BJ (cell line): ENCODE measurements at regions not wholly inside any gene's neighbourhood (a gene's known extent, or its start where the extent isn't known, plus 50 kb on each side); places are given as distances from the start of the nearest gene placed in this dataset.

Experiments used
- CTCF ChIA-PET: fragments of 350-600 bp; formaldehyde crosslinking; extraction: SDS; loops from one replicate; lab custom pipeline; 2021; ENCODE audit warnings: antibody characterized with exemption, inconsistent platforms; lab: Yijun Ruan, JAX
- POLR2A ChIA-PET: fragments of 300-600 bp; sonication (Branson Sonifier 250); formaldehyde crosslinking; extraction: SDS; loops from one replicate; lab custom pipeline; 2021; ENCODE audit warnings: antibody characterized with exemption; lab: Charles Lee
- DNase-seq: peaks from one replicate; pipeline ENCODE4 v3.0.0-alpha.2; 2011; ENCODE audit warnings: low read depth
- H3K27me3 ChIP-seq: 2 replicates; pipeline ENCODE4 v1.6.0; 2011; ENCODE audit warnings: low read length; ENCODE audit not compliant: control insufficient read depth, insufficient read depth
- H3K36me3 ChIP-seq: 2 replicates; pipeline ENCODE4 v1.5.1; 2011; ENCODE audit warnings: low read length; ENCODE audit not compliant: control insufficient read depth, insufficient read depth
- H3K4me3 ChIP-seq: 2 replicates; pipeline ENCODE4 v1.5.1; 2011; ENCODE audit warnings: low read depth, mild to moderate bottlenecking, control low read depth, low read length
- TF ChIP-seq, protein P1 (sequence below): IDR thresholded peaks from 2 replicates; pipeline ENCODE4 v1.5.1; 2011; ENCODE audit warnings: low read depth, mild to moderate bottlenecking, control low read depth, inconsistent platforms, low read length, moderate library complexity; ENCODE audit not compliant: insufficient read depth

DNA sequence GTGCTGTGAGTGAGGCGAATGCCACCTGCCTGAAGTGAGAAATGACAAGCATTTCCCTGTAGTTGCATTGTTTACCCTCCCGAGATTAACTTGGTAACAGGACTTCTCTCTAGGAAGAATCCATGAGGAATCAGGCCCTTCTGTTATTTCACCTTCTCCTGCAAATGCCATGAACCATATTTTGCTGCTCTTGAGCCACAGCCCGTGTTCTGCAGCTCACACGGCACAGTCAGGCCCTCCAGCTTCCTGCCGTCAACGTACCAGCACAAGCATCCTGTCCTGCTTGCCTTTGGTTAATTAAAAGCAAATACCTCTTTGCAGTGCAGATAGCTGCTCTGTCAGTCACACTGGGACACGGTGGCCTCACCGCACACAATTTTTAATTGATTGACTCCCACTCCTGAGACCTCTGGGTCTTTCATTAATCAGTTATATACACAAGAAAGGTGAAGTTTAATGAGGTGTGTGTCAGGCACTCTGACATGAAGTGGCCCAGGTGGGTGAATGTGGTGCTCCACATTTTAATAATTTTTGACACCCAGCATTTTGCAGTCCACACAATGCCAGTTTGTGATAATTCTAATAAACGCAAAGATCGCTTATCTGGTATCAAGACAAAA lies 95.3 kb upstream of the ASB18 start:
- DNase-seq, result no peak
- POLR2A ChIA-PET, result no interaction called here
- H3K4me3 ChIP-seq, result no peak overlapping the region
- no peaks in the 10 kb centered on the region for H3K36me3 ChIP-seq
- TF ChIP-seq, protein P1, sequence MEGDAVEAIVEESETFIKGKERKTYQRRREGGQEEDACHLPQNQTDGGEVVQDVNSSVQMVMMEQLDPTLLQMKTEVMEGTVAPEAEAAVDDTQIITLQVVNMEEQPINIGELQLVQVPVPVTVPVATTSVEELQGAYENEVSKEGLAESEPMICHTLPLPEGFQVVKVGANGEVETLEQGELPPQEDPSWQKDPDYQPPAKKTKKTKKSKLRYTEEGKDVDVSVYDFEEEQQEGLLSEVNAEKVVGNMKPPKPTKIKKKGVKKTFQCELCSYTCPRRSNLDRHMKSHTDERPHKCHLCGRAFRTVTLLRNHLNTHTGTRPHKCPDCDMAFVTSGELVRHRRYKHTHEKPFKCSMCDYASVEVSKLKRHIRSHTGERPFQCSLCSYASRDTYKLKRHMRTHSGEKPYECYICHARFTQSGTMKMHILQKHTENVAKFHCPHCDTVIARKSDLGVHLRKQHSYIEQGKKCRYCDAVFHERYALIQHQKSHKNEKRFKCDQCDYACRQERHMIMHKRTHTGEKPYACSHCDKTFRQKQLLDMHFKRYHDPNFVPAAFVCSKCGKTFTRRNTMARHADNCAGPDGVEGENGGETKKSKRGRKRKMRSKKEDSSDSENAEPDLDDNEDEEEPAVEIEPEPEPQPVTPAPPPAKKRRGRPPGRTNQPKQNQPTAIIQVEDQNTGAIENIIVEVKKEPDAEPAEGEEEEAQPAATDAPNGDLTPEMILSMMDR, result no peak
- CTCF ChIA-PET, result interaction anchor here (1.0 to 1.2 kb wide), 2 partner anchors 701 to 709 kb away, joined by 3 read pairs; no protein-coding TSS in a partner anchor
- no peaks in the 10 kb centered on the region for H3K27me3 ChIP-seq

DNA sequence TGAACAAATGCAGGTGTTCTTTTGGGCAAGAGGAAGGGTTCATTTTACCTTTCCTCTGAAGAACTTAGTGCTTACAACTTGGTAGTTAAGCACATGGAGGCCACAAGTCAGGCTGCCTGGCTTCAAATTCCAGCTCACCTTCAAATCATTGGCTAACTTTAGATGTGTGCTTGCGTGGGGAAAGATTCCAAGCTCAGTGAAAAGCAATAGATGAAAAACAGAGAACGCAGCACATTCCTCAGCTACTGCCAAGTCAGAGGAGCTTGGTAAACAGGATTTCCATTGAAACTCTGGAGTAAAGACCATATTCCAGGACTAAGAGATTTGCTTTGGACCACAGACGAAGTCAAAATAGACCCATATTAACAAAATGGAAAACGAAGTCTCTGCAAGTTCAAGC lies 96.3 kb upstream of the ASB18 start:
- ChIA-PET POLR2A (no interaction called here), CTCF (interaction anchor here (1.2 kb wide), 1 partner anchor 708 kb away, joined by 3 read pairs; no protein-coding TSS in a partner anchor)
- H3K36me3 ChIP-seq, result no peaks in the 10 kb centered on the region
- no peak for DNase-seq
- no peaks in the 10 kb centered on the region for H3K27me3 ChIP-seq
- no peak overlapping the region for H3K4me3 ChIP-seq
- TF ChIP-seq, protein P1, result no peak

DNA sequence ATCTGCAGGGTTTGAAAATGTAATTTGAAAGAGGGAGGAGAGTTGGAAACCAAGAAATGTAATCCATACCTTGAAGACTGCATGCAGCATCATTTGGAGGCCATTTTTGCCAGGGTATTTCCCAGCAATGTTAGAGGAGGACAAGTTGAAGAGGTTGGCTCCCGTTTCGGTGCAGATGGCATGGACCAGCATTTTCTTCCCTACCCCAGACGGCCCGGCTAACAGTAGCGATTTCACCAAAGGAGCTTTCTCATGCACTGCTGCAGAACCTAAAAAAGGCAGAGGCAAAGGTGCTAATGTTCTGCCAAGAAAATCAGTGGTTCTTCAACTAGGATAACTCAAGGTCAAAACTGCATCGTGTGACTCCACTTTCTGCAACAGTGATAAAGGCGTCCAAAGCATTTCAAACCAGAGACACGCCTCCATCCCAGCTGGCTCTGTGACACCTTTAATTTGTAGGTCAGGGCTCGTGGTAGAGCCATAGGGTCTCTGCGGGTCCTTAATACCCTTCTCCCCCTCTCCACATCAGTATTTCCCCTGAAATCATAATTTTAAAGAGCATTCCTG lies 99.6 kb upstream of the ASB18 start:
- TF ChIP-seq, protein P1, result no peak
- no peak overlapping the region for H3K4me3 ChIP-seq
- CTCF ChIA-PET, result no interaction called here
- POLR2A ChIA-PET, result no interaction called here
- H3K27me3 ChIP-seq, result no peaks in the 10 kb centered on the region
- H3K36me3 ChIP-seq, result no peaks in the 10 kb centered on the region
- no peak for DNase-seq

DNA sequence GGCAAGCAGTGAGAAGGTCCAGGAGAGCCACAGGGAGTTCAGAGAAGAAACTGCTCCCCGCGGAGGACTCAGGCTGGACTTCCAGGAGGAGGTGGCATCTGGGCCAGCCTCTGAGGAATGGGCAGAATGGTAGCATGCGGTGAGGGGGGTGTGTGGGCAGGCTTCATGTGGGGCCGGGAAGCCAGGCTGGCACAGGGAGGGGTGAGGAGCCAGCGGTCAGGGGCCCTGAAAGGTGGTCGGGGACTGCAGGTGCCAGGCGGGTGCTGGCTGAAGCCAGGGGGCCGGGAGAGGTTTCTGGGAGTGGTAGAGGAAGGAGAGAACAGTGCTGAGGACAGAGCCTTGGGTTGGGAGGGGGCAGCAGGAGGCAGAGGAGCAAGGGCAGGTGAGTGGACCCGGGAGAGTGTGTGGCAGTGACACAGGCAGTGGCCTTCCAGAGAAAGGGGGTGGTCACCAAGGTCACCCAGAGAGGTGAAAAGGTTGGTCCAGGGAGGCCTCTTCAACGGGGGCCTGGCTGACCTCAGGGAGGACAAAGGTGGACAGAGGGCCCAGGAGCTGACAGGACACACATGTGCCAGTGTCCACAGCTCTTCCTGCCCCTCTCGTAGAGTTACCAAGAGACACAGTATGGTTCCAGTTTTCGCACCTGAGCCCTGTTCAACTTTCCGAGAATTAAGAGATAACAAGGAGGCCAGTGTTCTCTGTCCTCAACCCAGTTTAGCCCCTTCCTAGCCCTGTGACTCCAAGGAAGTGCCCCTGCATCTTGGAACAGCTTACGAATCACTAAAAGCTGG lies 101.2 kb upstream of the ASB18 start:
- no peak overlapping the region for H3K4me3 ChIP-seq
- TF ChIP-seq, protein P1, result no peak
- CTCF ChIA-PET, result interaction anchor here (1.4 kb wide), 1 partner anchor 12 kb away, joined by 6 read pairs; no protein-coding TSS in a partner anchor
- DNase-seq, result no peak
- no peaks in the 10 kb centered on the region for H3K27me3 ChIP-seq
- POLR2A ChIA-PET, result no interaction called here
- H3K36me3 ChIP-seq, result no peaks in the 10 kb centered on the region

DNA sequence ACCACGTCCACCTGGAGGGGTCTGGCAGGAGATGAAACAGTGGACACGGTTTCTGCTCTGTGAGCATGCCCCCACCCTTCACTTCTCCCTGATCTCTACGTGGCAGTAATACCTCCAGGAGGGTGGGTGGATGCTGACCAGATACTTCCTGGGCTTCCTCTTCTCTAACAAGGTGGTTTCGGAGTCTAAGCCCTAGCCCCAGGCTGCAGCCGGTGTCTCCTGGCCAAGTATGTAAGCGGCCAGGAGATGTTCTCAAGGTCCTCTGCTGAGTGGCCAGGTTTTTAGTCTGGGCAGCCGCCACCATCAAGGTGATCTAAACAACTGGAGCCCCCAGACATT lies 101.8 kb upstream of the ASB18 start:
- POLR2A ChIA-PET, result no interaction called here
- no peaks in the 10 kb centered on the region for H3K36me3 ChIP-seq
- no peak overlapping the region for H3K4me3 ChIP-seq
- no peaks in the 10 kb centered on the region for H3K27me3 ChIP-seq
- no peak for DNase-seq
- TF ChIP-seq, protein P1, result no peak
- CTCF ChIA-PET, result interaction anchor here (1.4 kb wide), 1 partner anchor 12 kb away, joined by 6 read pairs; no protein-coding TSS in a partner anchor
